ENCODE measurements at regions not wholly inside any gene's neighbourhood (a gene's known extent, or its start where the extent isn't known, plus 50 kb on each side); places are given as distances from the start of the nearest gene placed in this dataset.

DNA sequence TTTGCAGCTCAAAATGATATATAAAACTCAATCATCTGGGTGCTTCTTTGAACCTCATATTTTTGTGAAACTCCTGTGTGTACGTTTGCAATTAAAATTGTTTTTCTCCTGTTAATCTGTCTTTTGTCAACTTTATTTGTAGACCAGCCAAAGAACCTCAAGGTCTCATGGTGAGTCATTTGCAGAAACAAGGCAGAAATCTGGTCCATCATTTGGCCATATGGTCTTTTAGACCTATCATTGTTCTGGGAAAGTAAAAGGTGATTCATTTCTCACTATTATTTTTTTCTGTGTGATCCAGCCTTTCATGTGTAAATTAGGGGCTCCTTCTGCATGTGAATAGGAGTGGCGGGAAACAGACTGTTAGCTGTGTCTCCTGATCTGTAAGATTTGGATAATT is 399.1 kb upstream of the DDI1 start (continued):
- TF ChIP-seq, protein P1, sequence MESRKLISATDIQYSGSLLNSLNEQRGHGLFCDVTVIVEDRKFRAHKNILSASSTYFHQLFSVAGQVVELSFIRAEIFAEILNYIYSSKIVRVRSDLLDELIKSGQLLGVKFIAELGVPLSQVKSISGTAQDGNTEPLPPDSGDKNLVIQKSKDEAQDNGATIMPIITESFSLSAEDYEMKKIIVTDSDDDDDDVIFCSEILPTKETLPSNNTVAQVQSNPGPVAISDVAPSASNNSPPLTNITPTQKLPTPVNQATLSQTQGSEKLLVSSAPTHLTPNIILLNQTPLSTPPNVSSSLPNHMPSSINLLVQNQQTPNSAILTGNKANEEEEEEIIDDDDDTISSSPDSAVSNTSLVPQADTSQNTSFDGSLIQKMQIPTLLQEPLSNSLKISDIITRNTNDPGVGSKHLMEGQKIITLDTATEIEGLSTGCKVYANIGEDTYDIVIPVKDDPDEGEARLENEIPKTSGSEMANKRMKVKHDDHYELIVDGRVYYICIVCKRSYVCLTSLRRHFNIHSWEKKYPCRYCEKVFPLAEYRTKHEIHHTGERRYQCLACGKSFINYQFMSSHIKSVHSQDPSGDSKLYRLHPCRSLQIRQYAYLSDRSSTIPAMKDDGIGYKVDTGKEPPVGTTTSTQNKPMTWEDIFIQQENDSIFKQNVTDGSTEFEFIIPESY (IDR thresholded peaks at IDR 0.05): no peak
- TF ChIP-seq FOXA1 (IDR thresholded peaks at IDR 0.05): no peak
- no peak for TF ChIP-seq FOXA2 (IDR thresholded peaks at IDR 0.05)

DNA sequence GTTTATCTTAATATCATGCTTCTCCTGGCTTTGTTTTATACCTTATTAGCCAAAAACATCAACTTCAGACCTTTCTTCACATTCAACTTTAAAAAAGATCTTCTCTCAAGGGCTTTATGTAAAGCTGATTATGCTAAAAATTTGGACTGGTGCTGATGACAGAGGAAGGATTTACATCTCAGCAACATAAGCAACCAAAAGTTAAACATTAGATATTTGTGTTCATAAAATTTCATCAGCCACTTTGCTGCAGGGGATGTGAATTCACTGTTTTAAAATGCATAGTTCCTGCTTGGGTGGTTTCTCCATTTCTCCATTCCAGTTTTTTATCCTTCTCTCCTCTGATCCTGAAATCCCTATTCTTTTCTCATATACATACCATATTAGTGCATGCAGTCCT is 398.6 kb upstream of the DDI1 start:
- Histone ChIP-seq H3K4me1 (ENCODE audit: control insufficient read depth in 4 of 4, insufficient read depth in 4 of 4, low read length in 3 of 4) (no peaks in the 10 kb centered on the region), H3K27me3 (ENCODE audit: control insufficient read depth in 4 of 4, insufficient read depth in 4 of 4, low read length in 3 of 4) (peaks cover 0 to 7% (median 1%) of the 10 kb centered on the region in 4 donors), H3K4me3 (ENCODE audit: low read depth in 1 of 3, low read length in 3 of 3) (no peak overlapping the region), H3K9me3 (ENCODE audit: control insufficient read depth in 4 of 4, low read length in 3 of 4) (no peaks in the 10 kb centered on the region), H3K9ac (ENCODE audit: low read depth in 1 of 2, low read length in 2 of 2) (no peak overlapping the region), H3K27ac (ENCODE audit: low read depth in 1 of 2, low read length in 2 of 2) (no peak overlapping the region), H3K36me3 (ENCODE audit: control insufficient read depth in 4 of 4, insufficient read depth in 3 of 4, low read depth in 1 of 4, low read length in 3 of 4) (no peaks in the 10 kb centered on the region)
- no peak for TF ChIP-seq YY1 (IDR thresholded peaks at IDR 0.05)
- TF ChIP-seq, protein P2, sequence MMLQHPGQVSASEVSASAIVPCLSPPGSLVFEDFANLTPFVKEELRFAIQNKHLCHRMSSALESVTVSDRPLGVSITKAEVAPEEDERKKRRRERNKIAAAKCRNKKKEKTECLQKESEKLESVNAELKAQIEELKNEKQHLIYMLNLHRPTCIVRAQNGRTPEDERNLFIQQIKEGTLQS (IDR thresholded peaks at IDR 0.05): no peak
- TF ChIP-seq TAF1 (conservative IDR thresholded peaks at IDR 0.05): no peak
- TF ChIP-seq, protein P1 (IDR thresholded peaks at IDR 0.05): no peak
- no peak for TF ChIP-seq NR2F2 (IDR thresholded peaks at IDR 0.05)
- no peak for TF ChIP-seq EGR1 (IDR thresholded peaks at IDR 0.05; ENCODE audit: low read depth in 2 of 2)
- TF ChIP-seq JUND (IDR thresholded peaks at IDR 0.05): no peak
- no peak for TF ChIP-seq HNF4A (conservative IDR thresholded peaks at IDR 0.05)
- TF ChIP-seq SP1 (IDR thresholded peaks at IDR 0.05): no peak
- TF ChIP-seq GABPA (IDR thresholded peaks at IDR 0.05 in 1 of 2, conservative IDR thresholded peaks at IDR 0.05 in 1 of 2): no peak
- no peak for DNase-seq (ENCODE audit: low spot score)

DNA sequence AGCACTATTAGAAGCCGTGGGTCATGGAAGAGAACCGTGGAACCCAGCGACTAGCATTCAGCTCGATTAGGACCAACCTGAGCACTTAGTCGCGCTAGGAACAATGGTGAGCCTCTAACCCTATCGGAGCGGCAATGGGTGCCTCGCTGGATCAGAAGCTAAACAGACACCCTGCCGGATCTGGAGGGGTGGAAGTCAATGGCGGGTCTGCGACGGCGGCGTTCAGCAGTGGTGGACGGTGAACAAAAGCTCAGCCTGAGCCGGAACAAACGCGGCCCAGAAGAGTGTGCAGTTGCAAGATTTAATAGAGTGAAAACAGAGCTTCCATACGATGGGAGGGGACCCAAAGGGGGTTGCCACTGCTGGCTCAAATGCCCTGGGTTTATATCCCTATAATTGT is 391.8 kb upstream of the DDI1 start:
- no peak for DNase-seq (ENCODE audit: low spot score)
- Histone ChIP-seq H3K9me3 (ENCODE audit: control insufficient read depth in 4 of 4, low read length in 3 of 4) (no peaks in the 10 kb centered on the region), H3K4me1 (ENCODE audit: control insufficient read depth in 4 of 4, insufficient read depth in 4 of 4, low read length in 3 of 4) (no peaks in the 10 kb centered on the region), H3K27me3 (ENCODE audit: control insufficient read depth in 4 of 4, insufficient read depth in 4 of 4, low read length in 3 of 4) (peaks cover 0 to 9% (median 0%) of the 10 kb centered on the region in 4 donors), H3K27ac (ENCODE audit: low read depth in 1 of 2, low read length in 2 of 2) (no peak overlapping the region), H3K4me3 (ENCODE audit: low read depth in 1 of 3, low read length in 3 of 3) (no peak overlapping the region), H3K9ac (ENCODE audit: low read depth in 1 of 2, low read length in 2 of 2) (no peak overlapping the region), H3K36me3 (ENCODE audit: control insufficient read depth in 4 of 4, insufficient read depth in 3 of 4, low read depth in 1 of 4, low read length in 3 of 4) (no peaks in the 10 kb centered on the region)
- 88% methylated on average over 20 of the region's 20 CpGs for WGBS
- TF ChIP-seq, protein P3, sequence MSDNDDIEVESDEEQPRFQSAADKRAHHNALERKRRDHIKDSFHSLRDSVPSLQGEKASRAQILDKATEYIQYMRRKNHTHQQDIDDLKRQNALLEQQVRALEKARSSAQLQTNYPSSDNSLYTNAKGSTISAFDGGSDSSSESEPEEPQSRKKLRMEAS (IDR thresholded peaks at IDR 0.05): no peak
- TF ChIP-seq SP1 (IDR thresholded peaks at IDR 0.05) (no peak), HNF4A (conservative IDR thresholded peaks at IDR 0.05) (no peak), NR2F2 (IDR thresholded peaks at IDR 0.05) (no peak), TAF1 (conservative IDR thresholded peaks at IDR 0.05) (no peak), FOXA2 (IDR thresholded peaks at IDR 0.05) (no peak)
- TF ChIP-seq, protein P4, sequence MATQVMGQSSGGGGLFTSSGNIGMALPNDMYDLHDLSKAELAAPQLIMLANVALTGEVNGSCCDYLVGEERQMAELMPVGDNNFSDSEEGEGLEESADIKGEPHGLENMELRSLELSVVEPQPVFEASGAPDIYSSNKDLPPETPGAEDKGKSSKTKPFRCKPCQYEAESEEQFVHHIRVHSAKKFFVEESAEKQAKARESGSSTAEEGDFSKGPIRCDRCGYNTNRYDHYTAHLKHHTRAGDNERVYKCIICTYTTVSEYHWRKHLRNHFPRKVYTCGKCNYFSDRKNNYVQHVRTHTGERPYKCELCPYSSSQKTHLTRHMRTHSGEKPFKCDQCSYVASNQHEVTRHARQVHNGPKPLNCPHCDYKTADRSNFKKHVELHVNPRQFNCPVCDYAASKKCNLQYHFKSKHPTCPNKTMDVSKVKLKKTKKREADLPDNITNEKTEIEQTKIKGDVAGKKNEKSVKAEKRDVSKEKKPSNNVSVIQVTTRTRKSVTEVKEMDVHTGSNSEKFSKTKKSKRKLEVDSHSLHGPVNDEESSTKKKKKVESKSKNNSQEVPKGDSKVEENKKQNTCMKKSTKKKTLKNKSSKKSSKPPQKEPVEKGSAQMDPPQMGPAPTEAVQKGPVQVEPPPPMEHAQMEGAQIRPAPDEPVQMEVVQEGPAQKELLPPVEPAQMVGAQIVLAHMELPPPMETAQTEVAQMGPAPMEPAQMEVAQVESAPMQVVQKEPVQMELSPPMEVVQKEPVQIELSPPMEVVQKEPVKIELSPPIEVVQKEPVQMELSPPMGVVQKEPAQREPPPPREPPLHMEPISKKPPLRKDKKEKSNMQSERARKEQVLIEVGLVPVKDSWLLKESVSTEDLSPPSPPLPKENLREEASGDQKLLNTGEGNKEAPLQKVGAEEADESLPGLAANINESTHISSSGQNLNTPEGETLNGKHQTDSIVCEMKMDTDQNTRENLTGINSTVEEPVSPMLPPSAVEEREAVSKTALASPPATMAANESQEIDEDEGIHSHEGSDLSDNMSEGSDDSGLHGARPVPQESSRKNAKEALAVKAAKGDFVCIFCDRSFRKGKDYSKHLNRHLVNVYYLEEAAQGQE (IDR thresholded peaks at IDR 0.05): no peak
- TF ChIP-seq, protein P5, sequence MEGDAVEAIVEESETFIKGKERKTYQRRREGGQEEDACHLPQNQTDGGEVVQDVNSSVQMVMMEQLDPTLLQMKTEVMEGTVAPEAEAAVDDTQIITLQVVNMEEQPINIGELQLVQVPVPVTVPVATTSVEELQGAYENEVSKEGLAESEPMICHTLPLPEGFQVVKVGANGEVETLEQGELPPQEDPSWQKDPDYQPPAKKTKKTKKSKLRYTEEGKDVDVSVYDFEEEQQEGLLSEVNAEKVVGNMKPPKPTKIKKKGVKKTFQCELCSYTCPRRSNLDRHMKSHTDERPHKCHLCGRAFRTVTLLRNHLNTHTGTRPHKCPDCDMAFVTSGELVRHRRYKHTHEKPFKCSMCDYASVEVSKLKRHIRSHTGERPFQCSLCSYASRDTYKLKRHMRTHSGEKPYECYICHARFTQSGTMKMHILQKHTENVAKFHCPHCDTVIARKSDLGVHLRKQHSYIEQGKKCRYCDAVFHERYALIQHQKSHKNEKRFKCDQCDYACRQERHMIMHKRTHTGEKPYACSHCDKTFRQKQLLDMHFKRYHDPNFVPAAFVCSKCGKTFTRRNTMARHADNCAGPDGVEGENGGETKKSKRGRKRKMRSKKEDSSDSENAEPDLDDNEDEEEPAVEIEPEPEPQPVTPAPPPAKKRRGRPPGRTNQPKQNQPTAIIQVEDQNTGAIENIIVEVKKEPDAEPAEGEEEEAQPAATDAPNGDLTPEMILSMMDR (IDR thresholded peaks at IDR 0.05; ENCODE audit: low read depth, low read length, missing input control): no peak

All from liver (tissue), 8 donors.